ENCODE measurements at regions not wholly inside any gene's neighbourhood (a gene's known extent, or its start where the extent isn't known, plus 50 kb on each side); places are given as distances from the start of the nearest gene placed in this dataset.
"Not testable (repeated sequence)": the region's sequence is repeated elsewhere in the genome, so short reads cannot be mapped to it uniquely, and the experiment has no call there.

- no peak for DNase-seq (ENCODE audit: low read depth in 4 of 4, low spot score in 3 of 4)
Observed at GRCh38 chr11:105432241-105432995, 177.5 kb upstream of the GRIA4 start.

- DNase-seq (ENCODE audit: low read depth in 4 of 4, low spot score in 3 of 4): peak in 1 of 4 donors; percentile 21
Observed at GRCh38 chr11:105429096-105429910, 180.6 kb upstream of the GRIA4 start.

GRCh38 chr11:105407101-105407500, 202.8 kb upstream of the GRIA4 start:
- DNase-seq (ENCODE audit: low read depth in 4 of 4, low spot score in 3 of 4): no peak

GRCh38 chr11:105401269-105401809, 208.5 kb upstream of the GRIA4 start:
- DNase-seq (ENCODE audit: low read depth in 4 of 4, low spot score in 3 of 4): no peak

- DNase-seq (ENCODE audit: low read depth in 4 of 4, low spot score in 3 of 4): no peak
Observed at GRCh38 chr11:105399511-105399910, 210.4 kb upstream of the GRIA4 start.

- DNase-seq (ENCODE audit: low read depth in 4 of 4, low spot score in 3 of 4): no peak
Observed at GRCh38 chr11:105398636-105399035, 211.2 kb upstream of the GRIA4 start.

- DNase-seq (ENCODE audit: low read depth in 4 of 4, low spot score in 3 of 4): no peak
Observed at GRCh38 chr11:105393326-105393725, 216.5 kb upstream of the GRIA4 start.

GRCh38 chr11:105392556-105392955, 217.3 kb upstream of the GRIA4 start:
- DNase-seq (ENCODE audit: low read depth in 4 of 4, low spot score in 3 of 4): no peak

GRCh38 chr11:105389952-105390351, 219.9 kb upstream of the GRIA4 start:
- no peak for DNase-seq (ENCODE audit: low read depth in 4 of 4, low spot score in 3 of 4)

- no peak for DNase-seq (ENCODE audit: low read depth in 4 of 4, low spot score in 3 of 4)
Observed at GRCh38 chr11:105388006-105388405, 221.9 kb upstream of the GRIA4 start.

GRCh38 chr11:105381941-105382340, 227.9 kb upstream of the GRIA4 start:
- DNase-seq (ENCODE audit: low read depth in 4 of 4, low spot score in 3 of 4): no peak

GRCh38 chr11:105377870-105378269, 232.0 kb upstream of the GRIA4 start:
- no peak for DNase-seq (ENCODE audit: low read depth in 4 of 4, low spot score in 3 of 4)

GRCh38 chr11:105372206-105372605, 232.6 kb upstream of the CARD18 start:
- DNase-seq (ENCODE audit: low read depth in 4 of 4, low spot score in 3 of 4): no peak

GRCh38 chr11:105371311-105371710, 231.7 kb upstream of the CARD18 start:
- no peak for DNase-seq (ENCODE audit: low read depth in 4 of 4, low spot score in 3 of 4)

GRCh38 chr11:105368711-105369110, 229.1 kb upstream of the CARD18 start:
- DNase-seq (ENCODE audit: low read depth in 4 of 4, low spot score in 3 of 4): peak in 1 of 4 donors; percentile 11

- DNase-seq (ENCODE audit: low read depth in 4 of 4, low spot score in 3 of 4): no peak
Observed at GRCh38 chr11:105367129-105367528, 227.6 kb upstream of the CARD18 start.

GRCh38 chr11:105361651-105362050, 222.1 kb upstream of the CARD18 start:
- no peak for DNase-seq (ENCODE audit: low read depth in 4 of 4, low spot score in 3 of 4)

GRCh38 chr11:105357764-105358163, 218.2 kb upstream of the CARD18 start:
- DNase-seq (ENCODE audit: low read depth in 4 of 4, low spot score in 3 of 4): no peak

- no peak for DNase-seq (ENCODE audit: low read depth in 4 of 4, low spot score in 3 of 4)
Observed at GRCh38 chr11:105357146-105357545, 217.6 kb upstream of the CARD18 start.

GRCh38 chr11:105349867-105350266, 210.3 kb upstream of the CARD18 start:
- DNase-seq (ENCODE audit: low read depth in 4 of 4, low spot score in 3 of 4): not testable (repeated sequence)

GRCh38 chr11:105344938-105345337, 205.4 kb upstream of the CARD18 start:
- no peak for DNase-seq (ENCODE audit: low read depth in 4 of 4, low spot score in 3 of 4)
